Neural crest cell (in vitro differentiated cells): ENCODE measurements at regions not wholly inside any gene's neighbourhood (a gene's known extent, or its start where the extent isn't known, plus 50 kb on each side); places are given as distances from the start of the nearest gene placed in this dataset.
"Not testable (repeated sequence)": the region's sequence is repeated elsewhere in the genome, so short reads cannot be mapped to it uniquely, and the experiment has no call there.

Experiments
- DNase-seq: peaks from one replicate; pipeline ENCODE4 v3.0.0; 2021; ENCODE audit warnings: low read depth, mixed read lengths, low spot score
- H3K27ac Mint-ChIP-seq: one replicate; pipeline ENCODE4 v1.8.0; 2021; ENCODE audit warnings: mild to moderate bottlenecking, mixed read lengths; ENCODE audit not compliant: unreplicated experiment
- H3K27me3 Mint-ChIP-seq: 2 replicates; pipeline ENCODE4 v1.8.0; 2021; ENCODE audit warnings: low read depth, mild to moderate bottlenecking, mixed read lengths
- H3K36me3 Mint-ChIP-seq: 2 replicates; pipeline ENCODE4 v1.8.0; 2021; ENCODE audit warnings: low read depth, mild to moderate bottlenecking, mixed read lengths
- H3K4me1 Mint-ChIP-seq: 2 replicates; pipeline ENCODE4 v1.8.0; 2021; ENCODE audit warnings: mixed read lengths
- H3K4me3 Mint-ChIP-seq: one replicate; pipeline ENCODE4 v1.8.0; 2021; ENCODE audit warnings: mild to moderate bottlenecking, mixed read lengths
- H3K9me3 Mint-ChIP-seq: 2 replicates; pipeline ENCODE4 v1.8.0; 2021; ENCODE audit warnings: mixed read lengths

GRCh38 chr9:67708109-67708508, 150.6 kb upstream of the ANKRD20A1 start:
- H3K4me3 Mint-ChIP-seq, H3K4me1 Mint-ChIP-seq, H3K27me3 Mint-ChIP-seq, H3K27ac Mint-ChIP-seq, DNase-seq, H3K9me3 Mint-ChIP-seq, H3K36me3 Mint-ChIP-seq: not testable (repeated sequence)

- not testable (repeated sequence) for H3K27ac Mint-ChIP-seq, H3K4me1 Mint-ChIP-seq, H3K9me3 Mint-ChIP-seq, H3K27me3 Mint-ChIP-seq, H3K36me3 Mint-ChIP-seq, H3K4me3 Mint-ChIP-seq, DNase-seq
Observed at GRCh38 chr9:67711429-67711828, 147.3 kb upstream of the ANKRD20A1 start.

GRCh38 chr9:67711931-67712330, 146.8 kb upstream of the ANKRD20A1 start:
- DNase-seq: peak; percentile 1
- H3K4me3 Mint-ChIP-seq, H3K9me3 Mint-ChIP-seq: not testable (repeated sequence)

GRCh38 chr9:67712956-67713355, 145.8 kb upstream of the ANKRD20A1 start:
- H3K36me3 Mint-ChIP-seq, H3K27ac Mint-ChIP-seq, DNase-seq, H3K4me1 Mint-ChIP-seq, H3K4me3 Mint-ChIP-seq, H3K27me3 Mint-ChIP-seq, H3K9me3 Mint-ChIP-seq: not testable (repeated sequence)

More at GRCh38 chr9:67711931-67712330, 146.8 kb upstream of the ANKRD20A1 start:
- not testable (repeated sequence) for H3K4me1 Mint-ChIP-seq, H3K27me3 Mint-ChIP-seq, H3K36me3 Mint-ChIP-seq, H3K27ac Mint-ChIP-seq

- DNase-seq, H3K27ac Mint-ChIP-seq, H3K4me3 Mint-ChIP-seq, H3K9me3 Mint-ChIP-seq, H3K4me1 Mint-ChIP-seq, H3K27me3 Mint-ChIP-seq, H3K36me3 Mint-ChIP-seq: not testable (repeated sequence)
Observed at GRCh38 chr9:67717830-67718388, 140.8 kb upstream of the ANKRD20A1 start.

- H3K36me3 Mint-ChIP-seq, H3K27ac Mint-ChIP-seq, H3K4me3 Mint-ChIP-seq, H3K9me3 Mint-ChIP-seq, H3K4me1 Mint-ChIP-seq, DNase-seq, H3K27me3 Mint-ChIP-seq: not testable (repeated sequence)
Observed at GRCh38 chr9:67720491-67720890, 138.2 kb upstream of the ANKRD20A1 start.

- H3K27ac Mint-ChIP-seq, H3K4me1 Mint-ChIP-seq, H3K27me3 Mint-ChIP-seq, H3K36me3 Mint-ChIP-seq, H3K9me3 Mint-ChIP-seq, DNase-seq, H3K4me3 Mint-ChIP-seq: not testable (repeated sequence)
Observed at GRCh38 chr9:67722460-67723090, 136.2 kb upstream of the ANKRD20A1 start.

- H3K9me3 Mint-ChIP-seq, H3K36me3 Mint-ChIP-seq, DNase-seq, H3K27ac Mint-ChIP-seq, H3K27me3 Mint-ChIP-seq, H3K4me1 Mint-ChIP-seq: not testable (repeated sequence)
- peak overlapping the region; percentile 85 for H3K4me3 Mint-ChIP-seq
Observed at GRCh38 chr9:67723185-67723584, 135.5 kb upstream of the ANKRD20A1 start.

- H3K4me3 Mint-ChIP-seq, DNase-seq, H3K27ac Mint-ChIP-seq: not testable (repeated sequence)
Observed at GRCh38 chr9:67724885-67725284, 133.8 kb upstream of the ANKRD20A1 start.

GRCh38 chr9:67726213-67726988, 132.3 kb upstream of the ANKRD20A1 start:
- H3K4me3 Mint-ChIP-seq, H3K27me3 Mint-ChIP-seq, H3K36me3 Mint-ChIP-seq, H3K27ac Mint-ChIP-seq, DNase-seq, H3K9me3 Mint-ChIP-seq, H3K4me1 Mint-ChIP-seq: not testable (repeated sequence)

More at GRCh38 chr9:67724885-67725284, 133.8 kb upstream of the ANKRD20A1 start:
- H3K4me1 Mint-ChIP-seq, H3K27me3 Mint-ChIP-seq, H3K9me3 Mint-ChIP-seq, H3K36me3 Mint-ChIP-seq: not testable (repeated sequence)

GRCh38 chr9:67763133-67763532, 95.6 kb upstream of the ANKRD20A1 start:
- not testable (repeated sequence) for DNase-seq, H3K27me3 Mint-ChIP-seq, H3K9me3 Mint-ChIP-seq, H3K27ac Mint-ChIP-seq, H3K36me3 Mint-ChIP-seq, H3K4me3 Mint-ChIP-seq, H3K4me1 Mint-ChIP-seq

- not testable (repeated sequence) for H3K27me3 Mint-ChIP-seq, H3K27ac Mint-ChIP-seq, H3K9me3 Mint-ChIP-seq, H3K4me1 Mint-ChIP-seq, H3K4me3 Mint-ChIP-seq, H3K36me3 Mint-ChIP-seq, DNase-seq
Observed at GRCh38 chr9:67771807-67772206, 86.9 kb upstream of the ANKRD20A1 start.

- not testable (repeated sequence) for DNase-seq, H3K27ac Mint-ChIP-seq, H3K4me1 Mint-ChIP-seq, H3K4me3 Mint-ChIP-seq, H3K27me3 Mint-ChIP-seq, H3K36me3 Mint-ChIP-seq, H3K9me3 Mint-ChIP-seq
Observed at GRCh38 chr9:67800170-67800569, 58.6 kb upstream of the ANKRD20A1 start.
